Hippocampal formation (tissue), 2 donors: ENCODE measurements at regions not wholly inside any gene's neighbourhood (a gene's known extent, or its start where the extent isn't known, plus 50 kb on each side); places are given as distances from the start of the nearest gene placed in this dataset.
"Not testable (repeated sequence)": the region's sequence is repeated elsewhere in the genome, so short reads cannot be mapped to it uniquely, and the experiment has no call there.

Experiments used
- DNase-seq, 2 donors: peaks; one replicate each; lab custom pipeline; 2025; lab: John Stamatoyannopoulos, UW

DNA sequence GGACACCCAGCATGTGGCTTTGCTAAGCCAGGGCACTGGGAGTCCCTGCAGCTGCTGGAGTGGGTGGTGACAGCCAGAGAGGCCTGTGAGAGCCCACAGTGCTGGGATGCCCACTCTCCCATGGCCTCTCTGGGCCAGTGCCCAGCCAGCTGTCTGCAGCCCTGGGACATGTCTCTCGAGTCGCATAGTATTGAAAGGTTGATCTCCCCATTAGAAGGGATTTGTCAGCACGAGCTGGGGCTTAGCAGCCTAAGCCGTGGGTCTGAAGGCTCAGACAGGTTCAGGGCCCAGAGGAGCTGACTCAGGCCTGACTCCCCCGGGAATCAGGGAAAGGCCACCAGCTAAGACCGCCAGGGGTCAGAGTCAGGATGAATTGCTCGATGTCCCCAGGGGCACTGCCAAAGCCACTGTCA is 53.5 kb downstream of the FOXD2 start:
- no peak for DNase-seq

DNA sequence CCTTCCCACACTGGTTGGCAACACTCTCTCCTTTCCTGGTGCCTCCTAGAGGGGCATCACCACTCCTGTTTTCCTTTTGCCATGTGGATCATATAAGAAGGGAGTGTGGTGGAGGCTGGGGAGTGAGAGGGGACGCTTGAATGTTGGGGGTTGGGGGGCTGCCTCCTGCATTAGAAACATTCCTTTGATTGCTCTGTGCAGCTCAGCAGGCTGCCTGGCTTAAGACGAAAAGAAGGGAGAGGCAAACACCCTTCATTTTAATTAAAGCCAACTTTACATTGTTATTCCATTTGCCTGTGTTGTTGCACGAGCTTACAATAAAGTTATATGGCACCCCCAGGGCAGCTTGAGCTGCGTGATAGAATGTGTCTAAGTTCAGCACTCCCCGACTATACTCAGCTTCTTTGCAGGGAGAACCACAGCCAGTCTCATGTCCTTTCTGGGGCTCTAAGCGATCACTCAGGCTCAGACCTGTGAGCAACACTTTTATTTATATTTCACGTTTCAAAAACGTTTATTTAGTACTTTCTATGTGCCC is 57.4 kb downstream of the FOXD2 start:
- DNase-seq: no peak

DNA sequence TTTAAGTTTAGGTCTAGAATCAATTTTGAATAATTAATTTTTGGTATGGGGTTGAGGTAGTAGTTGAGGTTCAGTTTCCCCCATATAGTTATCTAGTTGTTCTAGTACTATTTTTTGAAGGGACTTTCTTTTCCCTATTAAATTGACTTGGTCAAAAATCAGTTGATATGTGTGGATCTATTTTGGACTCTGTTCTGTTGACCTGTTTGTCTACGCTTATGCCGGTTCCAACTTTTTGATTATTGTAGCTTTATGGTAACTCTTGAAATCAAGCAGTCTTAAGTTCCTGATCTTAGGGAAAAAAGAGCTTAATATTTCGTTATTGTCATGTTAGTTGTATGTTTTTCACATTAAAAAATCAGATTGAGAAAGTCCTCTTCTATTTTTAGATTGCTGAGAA is 60.7 kb downstream of the FOXD2 start:
- no peak for DNase-seq

DNA sequence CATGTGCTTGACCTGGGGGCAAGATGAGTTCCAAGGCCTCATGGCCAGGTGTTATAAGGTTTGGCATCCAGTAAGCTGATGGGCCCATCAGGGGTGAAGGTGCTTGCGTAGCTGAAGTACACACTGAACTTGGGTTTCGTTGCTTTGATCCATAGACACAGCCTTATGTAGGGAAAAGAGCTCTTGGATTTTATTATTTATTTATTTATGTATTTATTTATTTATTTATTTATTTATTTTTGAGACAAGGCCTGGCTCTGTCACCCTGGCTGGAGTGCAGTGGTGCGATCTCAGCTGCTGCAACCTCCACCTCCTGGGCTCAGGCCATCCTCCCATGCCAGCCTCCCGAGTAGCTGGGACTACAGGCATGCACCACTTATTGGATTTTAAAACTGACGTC is 63.2 kb downstream of the FOXD2 start:
- no peak for DNase-seq

DNA sequence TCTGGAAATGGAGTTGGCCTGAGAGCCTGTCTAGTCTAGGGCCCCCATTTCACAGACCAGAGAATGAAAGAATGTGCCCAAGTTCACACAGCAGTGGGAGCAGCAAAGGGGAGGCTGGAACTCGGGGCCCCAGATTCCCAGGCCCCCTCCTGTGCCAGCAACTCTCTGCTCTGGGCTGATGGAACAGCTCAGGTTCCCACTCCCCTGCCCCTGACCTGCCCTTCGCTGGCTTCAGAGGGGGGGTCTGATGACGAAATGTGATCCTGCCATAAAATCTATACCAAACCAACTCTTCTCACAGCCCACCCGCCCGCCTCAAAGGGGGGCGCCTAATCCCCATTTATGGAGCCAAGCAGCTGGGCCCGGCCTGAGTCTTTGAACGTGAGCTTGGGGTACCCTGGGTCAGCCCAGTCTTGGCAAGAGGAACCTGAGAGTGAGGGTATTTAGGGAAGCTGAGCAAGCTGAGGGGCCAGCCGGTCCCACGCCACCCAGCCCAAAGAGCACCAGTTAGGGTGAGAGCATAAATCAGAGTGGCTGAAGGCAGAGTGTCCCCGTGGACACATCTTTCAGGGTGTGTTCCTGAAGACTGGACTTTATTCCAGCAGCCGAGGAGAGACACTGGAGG is 65.0 kb downstream of the FOXD2 start:
- no peak for DNase-seq

DNA sequence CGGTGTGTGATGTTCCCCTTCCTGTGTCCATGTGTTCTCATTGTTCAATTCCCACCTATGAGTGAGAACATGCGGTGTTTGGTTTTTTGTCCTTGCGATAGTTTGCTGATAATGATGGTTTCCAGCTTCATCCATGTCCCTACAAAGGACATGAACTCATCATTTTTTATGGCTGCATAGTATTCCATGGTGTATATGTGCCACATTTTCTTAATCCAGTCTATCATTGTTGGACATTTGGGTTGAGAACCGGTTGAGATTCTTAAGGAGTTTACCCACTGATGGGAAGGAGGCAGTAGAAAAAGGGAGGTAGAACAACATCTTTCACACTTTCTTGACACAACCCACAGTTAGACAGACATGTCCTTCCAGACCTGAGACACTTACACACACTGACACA is 67.0 kb downstream of the FOXD2 start:
- DNase-seq: not testable (repeated sequence)

DNA sequence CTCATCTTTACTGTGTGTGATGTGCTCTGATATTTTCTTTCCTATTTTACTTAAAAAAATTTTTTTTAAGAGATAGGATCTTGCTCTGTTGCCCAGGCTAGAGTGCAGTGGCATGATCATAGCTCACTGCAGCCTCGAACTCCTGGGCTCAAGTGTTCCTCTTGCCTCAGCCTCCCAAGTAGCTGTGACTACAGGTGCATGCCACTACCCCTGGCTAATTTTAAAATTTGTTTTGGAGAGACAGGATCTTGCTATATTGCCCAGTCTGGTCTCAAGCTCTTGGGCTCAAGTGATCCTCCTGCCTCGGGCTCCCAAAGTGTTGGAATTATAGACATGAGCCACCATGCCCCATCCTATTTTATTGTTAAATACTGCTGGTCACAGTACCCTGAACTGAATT is 67.4 kb downstream of the FOXD2 start:
- DNase-seq: no peak

DNA sequence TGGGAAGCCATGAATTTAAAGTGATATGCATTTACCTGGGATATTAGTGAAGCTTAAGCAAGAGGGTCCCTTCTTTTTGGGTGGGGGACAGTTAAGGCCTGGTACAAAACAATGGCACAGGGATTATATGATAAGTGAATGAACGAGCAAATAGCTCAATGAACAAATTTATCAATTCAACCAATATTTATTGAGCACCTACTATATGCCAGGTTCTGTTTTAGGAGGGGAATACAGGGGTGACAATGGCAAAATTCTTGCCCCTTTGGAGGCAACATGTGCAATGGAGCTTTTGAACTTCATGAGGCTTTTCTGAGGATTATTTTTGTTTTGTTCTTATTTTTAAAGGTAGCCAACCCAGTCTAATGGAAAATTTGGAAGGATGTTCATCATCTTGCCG is 68.2 kb downstream of the FOXD2 start:
- no peak for DNase-seq

DNA sequence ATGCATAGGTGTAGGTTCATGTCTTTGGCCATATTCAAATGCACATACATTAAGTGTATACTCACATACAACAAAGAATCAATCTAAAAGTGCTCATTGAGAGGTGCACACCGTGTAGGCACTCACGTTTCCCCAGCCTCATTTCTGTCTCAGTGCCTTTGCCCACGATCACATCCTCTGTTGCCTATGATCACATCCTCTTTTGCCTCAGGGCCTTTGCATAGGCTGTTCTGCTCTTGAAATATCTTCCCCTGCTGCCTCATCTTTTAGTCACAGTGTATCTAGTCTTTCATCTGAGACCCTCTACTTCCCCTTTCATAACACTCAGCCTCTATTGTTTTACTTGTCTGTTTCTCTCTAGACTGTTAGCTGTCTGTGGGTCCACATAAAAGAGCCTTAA is 69.3 kb downstream of the FOXD2 start:
- DNase-seq: no peak

DNA sequence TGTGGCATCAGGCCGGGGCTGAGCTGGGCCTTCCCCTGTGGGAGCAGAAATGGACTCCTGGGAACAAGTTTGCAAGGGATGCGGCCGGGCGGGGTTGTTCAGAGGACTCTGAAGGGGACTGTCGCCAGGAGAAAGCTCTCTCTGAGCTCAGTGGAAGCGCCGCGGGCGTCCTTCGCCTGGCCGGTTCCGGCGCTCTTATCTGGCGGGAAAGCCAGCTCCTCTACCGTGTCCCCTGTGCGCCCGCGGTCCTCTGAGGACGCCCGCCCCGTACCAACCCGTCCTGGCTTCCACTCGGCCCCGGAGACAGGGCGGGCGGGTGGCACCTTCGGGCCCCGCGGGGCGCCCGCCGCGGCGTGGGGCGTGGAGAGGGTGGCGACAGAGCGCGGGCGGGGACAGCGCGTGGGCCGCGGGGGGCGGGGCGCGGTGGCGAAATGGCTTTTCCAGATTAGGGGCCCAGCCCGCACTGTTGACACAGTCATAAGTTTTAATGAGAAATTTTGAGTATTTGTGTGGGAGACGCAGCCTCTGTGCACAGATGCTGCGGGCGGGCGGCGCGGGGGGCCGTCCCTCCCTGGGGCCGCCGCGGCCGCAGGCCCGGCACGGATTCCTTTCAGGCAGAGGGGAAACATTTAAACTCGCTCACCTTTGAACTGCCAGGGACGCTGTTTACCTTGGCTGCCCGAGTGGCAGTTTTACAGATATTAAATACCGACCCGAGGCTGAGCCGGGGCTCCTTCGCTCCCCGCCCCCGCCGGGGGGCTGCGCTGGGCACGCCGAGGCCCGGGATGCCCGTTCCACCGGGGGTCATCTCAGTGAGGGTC is 70.2 kb downstream of the FOXD2 start:
- DNase-seq: no peak

DNA sequence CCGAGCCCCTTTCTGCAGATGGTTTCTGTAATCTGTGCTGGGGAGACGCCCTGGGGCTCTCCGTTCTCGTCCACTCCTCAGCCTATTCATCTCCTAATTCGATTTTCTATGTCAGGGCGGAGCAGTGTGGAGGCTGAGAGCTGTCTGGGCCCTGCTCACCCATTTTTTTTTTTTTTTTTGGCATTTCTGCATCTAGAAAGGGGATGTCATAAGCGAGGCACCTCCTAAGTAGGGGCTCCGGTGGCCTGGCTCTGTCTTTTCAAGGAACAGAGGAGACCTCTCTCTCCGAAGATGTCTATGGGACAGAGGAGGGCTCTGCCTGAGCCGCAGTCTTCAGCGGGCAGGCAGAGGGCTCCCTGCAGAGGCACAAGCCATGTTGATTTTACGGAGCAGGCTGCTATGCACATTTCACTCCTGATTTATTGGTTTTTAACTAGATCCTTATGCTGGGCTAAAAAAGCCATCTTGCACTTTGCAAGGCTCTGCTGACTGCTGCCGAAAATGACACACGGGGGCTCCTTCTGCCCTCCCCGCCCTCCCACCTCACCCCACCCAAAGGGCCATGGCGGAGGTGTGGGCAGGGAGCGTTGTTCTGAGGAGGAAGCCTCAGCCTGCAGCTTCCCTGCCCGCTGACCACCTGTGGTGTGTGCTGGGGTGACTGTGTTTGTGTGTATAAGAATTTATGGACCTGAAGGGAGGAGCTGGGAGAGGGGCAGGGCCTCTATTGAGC is 71.0 kb downstream of the FOXD2 start:
- DNase-seq: no peak

DNA sequence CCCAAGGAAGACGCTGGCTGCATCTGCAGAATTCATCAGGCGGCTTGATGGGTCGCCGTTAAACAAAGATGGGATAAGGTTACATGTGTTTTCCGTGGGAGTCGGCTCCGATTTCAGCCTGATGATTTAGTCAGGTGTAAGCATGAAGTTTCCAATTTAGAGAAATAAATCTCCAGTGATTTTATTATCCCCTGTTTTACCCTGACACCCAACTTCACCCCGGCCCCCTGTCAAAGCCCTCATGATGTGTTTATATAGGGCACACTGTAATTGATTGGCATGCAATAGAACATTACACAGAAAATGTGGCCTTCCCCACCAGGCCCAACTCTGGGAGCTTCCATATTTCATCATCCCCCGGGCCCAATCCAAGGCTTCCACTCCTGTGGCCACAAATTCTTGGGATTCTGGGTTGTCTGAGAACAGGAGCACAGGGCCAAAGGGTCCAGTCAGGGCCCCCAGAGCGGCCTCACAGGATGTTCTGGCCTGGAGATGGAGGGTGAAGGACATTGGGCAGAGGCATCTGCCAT is 72.5 kb downstream of the FOXD2 start:
- no peak for DNase-seq

DNA sequence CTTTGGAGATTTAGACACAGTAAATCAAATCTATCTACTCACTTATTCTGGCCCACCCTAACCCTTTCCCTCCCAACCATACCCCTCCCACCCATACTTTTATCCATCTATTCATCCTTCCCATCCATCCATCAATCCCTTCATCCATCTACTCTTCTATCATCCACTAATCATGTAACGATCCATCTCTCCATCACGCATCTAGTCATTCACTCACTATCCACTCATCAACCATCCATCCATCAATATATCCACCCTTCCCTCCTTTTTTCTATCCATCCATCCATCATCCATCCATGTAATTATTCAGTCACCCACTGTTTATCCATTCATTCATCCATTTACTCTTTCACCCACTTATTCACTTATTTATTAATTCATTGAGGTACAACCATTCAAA is 74.0 kb downstream of the FOXD2 start:
- no peak for DNase-seq

DNA sequence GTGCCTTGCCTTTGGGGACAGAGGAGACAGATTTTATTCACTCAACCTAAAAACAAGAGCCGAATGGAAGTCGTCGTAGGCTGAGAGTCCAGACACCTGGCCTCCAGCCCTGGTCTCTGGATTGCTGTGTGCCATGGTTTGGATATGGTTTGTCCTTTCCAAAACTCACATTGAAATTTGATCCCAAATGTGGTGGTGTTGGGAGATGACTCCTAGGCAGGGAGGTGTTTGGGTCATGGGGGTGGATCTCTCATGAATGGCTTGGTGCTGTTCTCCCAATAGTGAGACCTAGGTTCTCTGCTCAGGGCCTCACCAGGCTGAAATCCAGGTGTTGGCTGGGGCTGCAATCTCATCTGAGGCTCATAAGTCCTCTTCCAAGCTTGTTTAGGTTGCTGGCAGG is 75.5 kb downstream of the FOXD2 start:
- no peak for DNase-seq

DNA sequence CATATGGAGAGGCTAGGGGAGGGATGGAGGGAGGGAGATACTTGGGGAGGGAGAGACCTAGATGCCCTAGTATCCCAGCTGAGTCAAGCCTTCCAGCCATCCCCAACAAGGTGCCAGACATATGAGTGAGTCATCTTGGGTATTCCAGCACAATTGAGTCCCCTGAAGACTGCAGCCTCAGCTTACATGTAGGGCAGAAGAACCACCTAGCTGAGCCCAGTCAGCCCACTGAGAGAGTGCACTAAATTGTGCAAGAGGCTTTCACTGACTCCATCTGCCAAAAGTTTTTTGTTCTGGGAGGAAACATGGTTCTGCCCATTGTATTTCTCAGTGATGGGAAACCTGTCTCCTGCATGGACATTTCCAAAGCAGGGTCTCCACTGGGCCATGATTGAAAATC is 76.4 kb downstream of the FOXD2 start:
- no peak for DNase-seq

DNA sequence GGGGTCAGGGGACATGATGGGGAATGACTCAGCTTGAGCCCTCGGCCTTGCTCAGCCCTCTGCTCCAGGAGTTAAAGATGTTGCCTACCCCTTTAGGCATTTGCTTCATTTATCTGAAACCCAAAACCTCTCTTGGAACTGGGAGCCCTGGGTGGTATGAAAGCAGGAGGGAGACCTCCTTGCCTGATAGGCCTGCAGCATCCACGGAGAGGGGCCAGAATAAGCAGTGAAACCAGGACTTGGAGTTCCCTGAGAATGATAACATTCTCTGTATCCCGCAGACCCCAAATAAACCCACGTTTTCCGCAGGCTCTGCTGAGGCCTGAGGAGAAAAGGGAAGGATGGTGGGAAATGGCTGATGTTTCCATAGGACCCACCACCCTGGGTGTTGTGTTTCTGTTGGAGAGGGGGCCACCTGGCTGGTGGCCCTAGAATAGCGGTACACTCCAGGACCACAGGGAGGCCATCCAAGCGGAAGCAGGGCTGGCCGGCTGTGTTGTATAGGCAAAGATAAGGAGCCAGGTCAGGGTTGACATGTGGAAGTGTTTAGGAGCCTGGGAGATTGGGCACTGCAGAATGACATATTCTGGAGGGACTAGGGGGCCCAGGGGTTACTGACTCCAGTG is 77.4 kb downstream of the FOXD2 start:
- no peak for DNase-seq

DNA sequence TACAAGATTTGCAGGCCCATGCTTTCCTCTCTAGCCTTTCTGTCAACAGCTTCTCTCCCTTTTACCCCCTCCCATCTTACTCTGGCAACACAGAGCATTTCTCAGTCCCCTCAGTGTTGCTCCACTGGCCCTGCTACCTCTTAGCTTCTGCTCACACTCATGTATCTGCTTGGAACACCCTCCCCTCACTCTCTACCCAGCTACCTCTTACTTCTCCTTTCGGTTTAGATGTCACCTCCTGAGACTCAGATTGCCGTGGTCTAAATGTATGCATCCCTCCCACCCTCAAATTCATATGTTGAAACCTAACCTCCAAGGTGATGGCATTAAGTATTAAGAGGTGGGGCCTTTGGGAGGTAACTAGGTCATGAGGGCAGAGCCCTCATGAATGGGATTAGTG is 80.1 kb downstream of the FOXD2 start:
- no peak for DNase-seq

DNA sequence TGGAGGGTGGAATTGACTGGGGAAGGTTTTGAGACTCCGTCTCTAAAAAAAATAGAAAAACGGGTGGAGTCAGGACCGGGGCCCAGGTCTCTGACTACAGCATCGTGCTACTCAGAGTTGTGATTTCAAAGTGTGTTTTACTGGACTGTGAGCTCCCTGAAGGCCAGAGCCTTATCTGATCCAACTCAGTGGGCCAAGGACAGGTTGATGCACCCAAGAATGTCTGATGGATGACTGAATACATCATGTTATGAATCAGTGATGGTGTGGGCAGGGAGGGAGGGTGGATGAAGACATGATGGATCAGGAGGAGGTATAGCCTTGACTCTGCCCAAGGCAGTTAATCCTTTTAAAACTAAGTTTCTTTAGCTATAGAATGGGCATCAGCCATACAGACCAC is 81.6 kb downstream of the FOXD2 start:
- no peak for DNase-seq

DNA sequence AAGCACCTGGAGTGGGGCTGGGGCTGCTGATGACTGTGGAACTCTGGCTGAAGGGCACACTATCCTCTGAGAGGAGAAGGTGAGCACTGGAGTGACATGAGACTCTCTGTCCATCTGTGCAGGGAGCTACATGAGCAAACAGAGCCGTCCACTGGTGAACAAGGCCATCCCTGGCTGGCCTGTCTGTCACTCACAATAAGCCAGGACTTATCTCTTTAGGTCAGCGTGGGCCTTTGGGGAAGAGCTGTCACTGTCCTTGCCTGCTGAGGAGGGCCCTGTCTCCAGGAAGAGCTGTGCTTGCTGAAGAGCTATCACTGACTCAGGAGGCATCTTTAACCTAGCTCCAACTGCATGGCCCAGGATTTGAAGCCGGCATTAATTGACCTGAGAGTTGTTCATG is 82.1 kb downstream of the FOXD2 start:
- no peak for DNase-seq

DNA sequence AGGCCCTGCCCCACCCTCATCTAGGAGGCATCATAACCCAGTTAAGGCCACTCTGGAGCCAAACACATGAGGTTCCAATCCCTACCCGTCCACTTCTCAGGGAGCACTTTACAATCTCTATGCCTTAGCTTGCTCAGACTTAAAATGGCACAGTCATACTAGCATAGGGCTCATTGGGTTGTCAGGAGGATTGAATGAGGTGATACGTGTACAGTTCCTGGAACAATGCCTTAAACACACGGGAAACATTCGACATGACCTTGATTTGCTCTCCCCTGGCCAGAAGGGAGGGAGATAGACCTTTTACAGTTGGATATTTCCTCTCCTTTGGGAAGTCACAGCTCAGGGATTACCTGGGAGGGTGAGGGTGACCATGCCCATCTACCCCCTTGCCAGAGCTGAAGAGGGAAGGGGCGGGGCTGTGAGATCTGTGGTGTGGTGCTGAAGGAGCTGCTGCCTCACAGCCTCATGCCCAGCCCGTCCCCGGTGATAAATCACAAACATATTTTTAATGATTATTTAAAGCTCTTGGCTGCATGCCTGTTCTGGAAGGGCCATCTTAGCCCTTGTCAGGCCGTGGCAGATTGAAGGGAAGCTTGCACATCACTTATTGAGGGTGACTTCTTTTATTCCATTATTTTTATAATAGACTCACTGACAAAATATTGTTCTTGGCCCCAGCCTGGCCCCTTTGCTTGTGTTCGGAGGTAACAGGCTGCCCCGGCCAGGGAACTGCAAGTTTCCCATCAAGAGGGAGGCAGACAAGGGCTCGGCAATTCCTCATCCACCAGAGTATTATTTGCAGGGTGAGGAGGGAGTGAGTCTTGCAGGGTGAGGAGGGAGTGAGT is 83.4 kb downstream of the FOXD2 start:
- DNase-seq: no peak
